A549 (cell line): ENCODE measurements at regions not wholly inside any gene's neighbourhood (a gene's known extent, or its start where the extent isn't known, plus 50 kb on each side); places are given as distances from the start of the nearest gene placed in this dataset.

Experiments
- CTCF ChIP-seq: fragments of >200 bp; sonication (Bioruptor Twin); formaldehyde crosslinking; IDR thresholded peaks from 3 replicates; pipeline ENCODE4 v1.5.1; 2016
- ZNF302 ChIP-seq: fragments of 250-450 bp; sonication (Bioruptor Pico); IDR thresholded peaks from 2 replicates; pipeline ENCODE4 v1.9.0; 2021; ENCODE audit warnings: inconsistent platforms, mild to moderate bottlenecking, moderate library complexity

GRCh38 chr2:2768476-2768875 is 437.4 kb upstream of the MYT1L start:
- no peak for TF ChIP-seq CTCF
- no peak for TF ChIP-seq ZNF302
